UCSD-AML1 (cell line): ENCODE measurements at regions not wholly inside any gene's neighbourhood (a gene's known extent, or its start where the extent isn't known, plus 50 kb on each side); places are given as distances from the start of the nearest gene placed in this dataset.
"Not testable (repeated sequence)": the region's sequence is repeated elsewhere in the genome, so short reads cannot be mapped to it uniquely, and the experiment has no call there.

Source experiments
- DNase-seq: peaks from one replicate; lab custom pipeline; 2025; ENCODE audit not compliant: unreplicated experiment; lab: John Stamatoyannopoulos, UW

DNA sequence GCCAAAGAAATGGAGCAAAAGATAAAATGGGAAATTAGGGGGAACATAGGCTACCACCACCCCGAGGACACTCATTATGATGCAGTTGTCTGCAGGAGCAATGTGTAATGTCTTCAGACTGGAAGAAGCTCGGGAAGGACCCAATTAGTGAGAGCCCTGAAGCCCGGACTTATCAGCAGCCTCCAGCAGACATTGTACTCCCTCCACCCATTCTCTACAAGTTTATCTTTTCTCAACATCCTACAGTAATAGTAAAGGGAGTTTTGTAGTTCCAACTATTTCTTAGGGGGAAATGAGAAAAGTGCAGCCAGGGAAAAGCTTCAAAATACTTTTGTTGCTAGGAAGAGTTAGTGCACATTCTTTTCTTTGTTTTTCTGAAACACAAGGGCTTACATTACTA lies 657.3 kb upstream of the COBL start:
- DNase-seq, result no peak

DNA sequence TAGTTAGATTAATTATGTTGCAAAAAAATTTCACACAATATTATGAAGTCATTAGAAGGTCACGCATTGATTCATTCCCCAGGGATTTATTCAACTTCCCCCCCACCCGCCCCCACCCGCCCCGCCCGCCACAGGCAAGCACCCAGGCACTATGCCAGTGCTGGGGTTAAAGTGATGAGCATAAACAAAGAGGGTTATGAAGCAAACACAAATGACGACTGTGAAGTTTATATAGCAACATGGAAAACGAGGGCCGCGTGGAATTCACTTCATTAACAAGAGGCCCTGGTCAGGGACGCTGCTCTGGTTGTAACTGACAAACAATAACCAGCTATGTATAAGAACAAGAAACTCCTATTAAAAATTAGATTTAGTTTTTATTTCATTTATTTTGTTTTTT lies 656.5 kb upstream of the COBL start:
- no peak for DNase-seq

DNA sequence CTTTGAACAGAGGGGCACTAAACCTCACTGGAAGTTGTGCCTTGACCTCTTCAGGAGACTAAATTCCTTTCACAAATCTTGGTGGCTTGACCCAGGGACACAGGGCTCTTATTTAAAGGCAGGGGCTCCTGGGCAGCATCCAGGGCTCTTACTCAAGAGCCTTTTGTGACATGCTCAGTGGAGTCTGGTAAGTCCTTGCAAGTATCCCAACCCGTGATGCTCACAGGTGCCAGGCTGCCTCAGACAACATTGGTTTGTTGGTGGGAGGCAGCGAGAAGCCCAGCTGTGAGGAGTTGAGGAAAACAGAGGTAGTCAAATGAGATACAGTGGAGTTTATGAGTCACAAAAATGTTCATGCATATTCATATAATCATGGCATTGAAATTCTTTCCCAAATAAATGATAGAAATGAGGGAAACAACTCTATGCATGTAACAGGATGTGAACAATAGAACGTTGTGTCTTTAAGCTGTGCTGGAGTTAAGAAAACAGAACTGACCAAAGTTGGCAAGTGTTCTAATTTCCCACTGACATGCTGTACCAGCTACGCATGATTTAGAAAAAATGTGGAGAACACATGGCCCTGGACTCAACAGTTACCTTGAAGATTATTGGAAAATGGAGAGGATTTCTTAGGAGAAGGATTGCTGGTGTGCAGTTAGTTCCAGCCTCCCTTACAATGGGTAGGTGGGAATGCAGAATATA lies 654.5 kb upstream of the COBL start:
- no peak for DNase-seq

DNA sequence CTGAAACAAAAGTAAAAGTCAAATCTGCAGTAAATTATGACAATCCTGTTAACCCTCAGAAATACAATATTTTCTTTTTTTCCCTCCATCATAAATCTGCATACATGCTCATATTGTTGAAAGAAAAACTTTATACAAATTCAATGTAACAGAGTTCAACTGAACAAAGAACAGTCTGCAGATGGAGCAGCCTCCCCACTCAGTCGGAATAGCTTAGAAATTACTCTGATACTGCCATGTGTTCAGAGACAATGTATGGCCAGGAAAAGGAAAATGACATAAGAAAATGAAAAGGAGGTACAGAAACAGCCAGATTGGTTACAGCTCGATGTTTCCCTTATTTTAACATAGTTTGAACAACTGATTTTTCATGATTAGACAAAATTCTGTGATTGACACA lies 651.9 kb upstream of the COBL start:
- no peak for DNase-seq

DNA sequence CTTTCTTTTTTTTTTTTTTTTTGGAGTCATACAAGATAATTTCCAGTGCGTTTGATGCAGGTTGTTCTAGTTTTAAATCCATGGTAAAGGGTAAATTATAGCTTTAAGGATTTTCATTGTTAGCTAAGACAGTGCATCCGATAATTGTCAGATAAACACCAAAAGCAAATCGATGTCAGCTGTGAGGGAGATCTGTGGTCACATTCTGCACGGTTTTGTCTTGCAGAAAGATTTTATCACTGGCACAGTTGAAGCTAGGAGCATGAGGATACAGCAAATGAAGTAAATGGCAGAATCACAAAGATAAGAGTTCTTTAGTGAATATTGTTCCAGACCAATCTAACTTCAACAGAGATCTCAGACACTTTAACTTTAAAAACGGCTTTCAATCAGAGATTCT lies 648.8 kb upstream of the COBL start:
- no peak for DNase-seq

DNA sequence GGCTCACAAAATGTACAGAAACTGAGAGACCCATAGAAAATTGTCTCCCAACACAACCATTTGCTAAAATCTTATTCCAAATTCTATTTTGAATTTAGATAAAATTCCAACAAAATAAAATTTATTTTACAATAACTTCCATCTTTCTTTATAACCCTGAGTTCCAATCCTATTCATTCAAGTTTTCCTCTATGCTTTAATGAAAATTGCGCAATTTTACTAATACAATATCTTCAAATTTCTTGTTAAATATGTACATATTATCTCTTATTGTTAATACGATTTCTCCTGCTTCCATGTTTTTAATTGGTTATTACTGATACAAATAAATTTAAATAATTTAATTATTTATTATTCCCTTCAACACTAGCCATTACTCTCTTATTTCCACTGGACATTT lies 645.2 kb upstream of the COBL start:
- DNase-seq, result no peak

DNA sequence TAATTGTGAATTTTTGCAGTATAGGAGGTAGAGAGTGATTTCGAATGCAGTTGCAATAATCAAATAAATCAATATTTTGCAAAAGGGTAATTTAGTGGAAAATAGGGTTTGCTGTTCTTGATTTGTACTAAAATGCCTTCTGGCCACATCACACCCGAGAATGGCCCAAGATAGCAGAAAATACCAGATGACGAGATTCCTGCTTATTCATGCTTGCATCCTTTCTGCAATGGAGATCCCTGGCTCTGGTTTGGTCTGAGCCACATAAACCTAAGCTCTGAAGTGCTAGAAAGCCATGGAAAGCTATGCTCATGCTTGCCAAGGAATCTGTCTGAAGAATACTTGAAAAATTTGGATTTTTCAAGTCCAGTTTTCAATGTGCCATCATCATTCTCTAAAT lies 634.2 kb upstream of the COBL start:
- DNase-seq, result no peak

DNA sequence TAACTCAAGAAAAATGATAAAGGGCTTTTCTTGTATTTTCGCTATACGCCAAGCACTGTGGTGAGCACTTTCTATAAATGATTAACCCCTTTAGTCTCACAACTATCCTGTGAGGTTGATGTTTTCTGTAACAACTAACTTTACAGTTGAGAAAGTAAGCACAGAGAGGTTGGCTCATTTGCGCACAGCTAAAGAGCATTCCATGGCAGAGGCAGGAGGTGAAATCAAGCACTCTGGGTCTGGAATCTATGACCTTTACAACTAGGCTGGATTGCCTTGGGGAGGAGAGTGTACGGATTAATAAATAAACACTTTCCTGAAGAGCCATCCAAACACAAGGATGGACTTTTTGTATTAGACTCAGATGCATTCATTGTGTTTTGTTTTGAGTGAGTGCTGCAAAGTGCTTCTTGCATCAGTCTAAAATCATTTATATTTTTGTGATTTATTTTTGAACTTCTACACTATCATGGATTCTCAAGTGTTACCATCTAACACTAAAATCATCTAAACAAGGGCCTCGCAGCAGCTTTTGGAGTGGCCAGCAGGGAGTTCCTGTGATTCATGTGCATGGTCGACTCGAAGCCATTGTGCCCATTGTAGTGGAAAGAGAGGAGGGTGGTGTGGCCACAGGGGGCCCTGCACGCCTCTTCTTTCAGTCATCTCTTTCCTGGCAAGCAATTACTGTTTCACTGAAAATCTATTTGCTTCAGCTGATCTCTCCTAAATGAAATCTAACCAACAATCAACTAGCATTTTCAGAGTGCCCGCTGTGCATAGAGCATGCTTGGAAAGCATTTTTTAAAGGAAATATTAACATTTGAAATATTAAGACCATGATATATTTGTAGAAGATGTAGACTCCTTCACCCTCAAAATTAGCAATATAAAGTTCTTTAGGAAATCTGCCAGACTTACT lies 633.4 kb upstream of the COBL start:
- DNase-seq, result no peak

DNA sequence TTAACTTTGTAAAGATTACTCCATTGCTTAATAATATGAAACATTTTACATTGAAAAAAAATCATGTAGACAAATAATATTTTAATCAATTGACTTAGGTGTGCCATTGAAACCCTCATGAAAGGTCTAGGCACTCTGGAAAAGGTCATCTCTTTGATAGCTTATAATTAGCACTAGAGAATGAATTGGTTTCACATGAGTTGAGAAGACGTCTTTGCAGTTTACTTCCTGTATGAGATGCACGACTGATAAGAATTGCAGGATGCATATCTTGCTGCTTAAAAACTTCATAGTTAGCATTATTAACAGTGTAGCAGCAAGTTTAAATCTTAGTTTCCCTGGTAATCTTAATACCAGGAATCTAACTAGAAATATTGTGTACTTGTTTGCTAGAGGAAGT lies 614.2 kb upstream of the COBL start:
- DNase-seq, result no peak

DNA sequence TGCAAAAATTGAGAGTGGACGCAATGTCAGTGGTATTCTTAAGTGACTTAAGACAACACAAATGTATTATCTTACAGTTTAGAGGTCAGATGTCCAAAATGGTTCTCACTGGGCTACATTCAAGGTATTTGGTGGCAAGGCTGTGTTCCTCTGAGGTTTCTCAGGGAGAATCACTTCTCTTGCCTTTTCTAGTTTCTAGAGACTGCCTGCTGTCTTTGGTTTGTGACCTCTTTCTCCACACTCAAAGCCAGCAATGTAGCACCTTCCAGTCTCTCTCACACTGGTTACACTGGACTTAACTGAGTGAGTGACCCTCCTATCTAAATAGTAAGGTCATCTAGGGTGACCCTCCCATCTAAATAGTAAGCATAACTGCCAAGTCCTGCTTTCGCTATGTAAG lies 613.2 kb upstream of the COBL start:
- no peak for DNase-seq

DNA sequence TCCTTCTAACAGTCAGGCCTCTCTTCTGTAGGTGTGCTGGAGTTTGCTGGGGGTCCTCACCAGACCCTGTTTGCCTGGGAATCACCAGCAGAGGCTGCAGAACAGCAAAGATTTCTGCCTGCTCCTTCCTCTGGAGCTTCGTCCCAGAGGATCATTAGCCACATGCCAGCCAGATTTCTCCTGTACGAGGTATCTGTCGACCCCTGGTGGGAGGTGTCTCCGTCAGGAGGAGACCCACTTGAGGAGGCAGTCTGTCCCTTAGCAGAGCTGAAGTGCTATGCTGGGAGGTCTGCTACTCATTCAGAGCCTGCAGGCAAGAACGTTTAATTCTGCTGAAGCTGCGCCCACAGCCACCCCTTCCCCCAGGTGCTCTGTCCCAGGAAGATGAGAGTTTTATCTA lies 611.1 kb upstream of the COBL start:
- DNase-seq, result no peak

DNA sequence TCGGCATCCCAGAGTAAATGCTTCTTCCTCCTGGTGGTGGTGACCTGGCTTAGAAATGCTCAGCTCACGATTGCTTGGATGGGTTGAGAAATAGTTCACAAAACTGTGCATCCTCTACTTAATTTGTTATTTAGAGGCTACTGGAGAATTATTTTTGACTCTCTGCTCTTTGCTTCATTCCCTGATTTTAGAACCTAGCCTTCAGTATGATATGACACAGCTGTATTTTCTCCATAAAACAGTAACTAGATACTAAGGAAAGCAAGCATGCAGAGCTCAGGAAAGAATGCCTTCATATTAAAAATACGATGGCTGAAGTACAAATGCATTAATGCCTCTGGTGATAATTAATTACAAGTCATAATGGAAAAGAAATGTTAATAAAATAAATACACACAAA lies 602.0 kb upstream of the COBL start:
- DNase-seq, result no peak

DNA sequence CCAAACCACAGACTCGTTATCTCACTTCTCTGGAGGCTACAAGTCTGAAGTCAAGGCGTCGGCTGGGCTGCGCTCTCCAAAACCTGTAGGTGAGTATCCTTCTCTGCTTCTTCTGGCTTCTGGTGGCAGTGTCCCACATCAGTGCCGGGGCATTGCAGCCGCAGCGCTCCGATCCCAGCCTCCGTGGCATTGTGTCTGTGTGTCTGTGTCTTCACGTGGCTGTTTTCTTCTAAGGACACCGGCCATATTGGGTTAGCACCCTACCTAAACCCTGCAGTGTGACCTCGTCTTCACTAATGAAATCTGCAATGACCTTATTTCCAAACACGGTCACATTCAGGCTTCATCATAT lies 584.9 kb upstream of the COBL start:
- no peak for DNase-seq

DNA sequence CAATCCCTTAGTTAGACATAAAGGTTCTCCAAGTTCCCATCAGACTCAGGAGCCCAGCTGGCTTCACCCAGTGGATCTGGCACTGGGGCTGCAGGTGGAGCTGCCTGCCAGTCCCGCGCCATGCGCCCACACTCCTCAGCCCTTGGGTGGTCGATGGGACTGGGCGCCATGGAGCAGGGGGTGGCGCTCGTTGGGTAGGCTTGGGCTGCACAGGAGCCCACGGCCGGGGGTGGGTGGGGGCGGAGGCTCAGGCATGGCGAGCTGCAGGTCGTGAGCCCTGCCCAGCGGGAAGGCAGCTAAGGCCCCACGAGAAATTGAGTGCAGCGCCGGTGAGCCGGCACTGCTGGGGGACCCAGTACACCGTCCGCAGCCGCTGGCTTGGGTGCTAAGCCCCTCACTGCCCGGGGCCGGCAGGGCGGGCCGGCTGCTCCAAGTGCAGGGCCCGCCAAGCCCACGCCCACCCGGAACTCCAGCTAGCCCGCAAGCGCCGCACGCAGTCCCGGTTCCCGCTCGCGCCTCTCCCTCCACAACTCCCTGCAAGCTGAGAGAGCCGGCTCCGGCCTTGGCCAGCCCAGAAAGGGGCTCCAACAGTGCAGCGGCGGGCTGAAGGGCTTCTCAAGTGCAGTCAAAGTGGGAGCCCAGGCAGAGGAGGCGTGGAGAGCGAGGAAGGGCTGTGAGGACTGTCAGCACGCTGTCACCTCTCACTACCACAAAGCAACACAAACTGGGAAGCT lies 584.3 kb upstream of the COBL start:
- not testable (repeated sequence) for DNase-seq

DNA sequence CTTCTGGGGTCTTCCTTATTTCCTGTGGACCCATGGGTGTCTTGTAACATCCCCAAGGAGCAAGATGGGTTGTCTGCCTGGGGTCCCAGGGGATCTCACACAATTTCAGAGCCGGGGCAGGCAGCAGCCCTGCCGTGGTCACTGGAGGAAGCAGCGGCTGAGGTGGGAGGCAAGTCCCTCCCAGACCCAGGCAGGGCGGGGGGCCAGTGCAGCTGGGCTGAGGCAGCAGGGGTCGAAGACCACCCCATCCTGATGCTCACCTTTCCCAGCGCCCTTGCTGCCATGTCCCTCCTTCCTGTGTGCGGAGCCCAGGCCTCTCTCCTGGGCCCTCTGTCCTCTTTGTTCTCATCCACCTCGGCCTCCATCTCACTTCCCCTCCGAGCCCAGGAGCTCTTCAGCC lies 583.0 kb upstream of the COBL start:
- DNase-seq, result no peak

DNA sequence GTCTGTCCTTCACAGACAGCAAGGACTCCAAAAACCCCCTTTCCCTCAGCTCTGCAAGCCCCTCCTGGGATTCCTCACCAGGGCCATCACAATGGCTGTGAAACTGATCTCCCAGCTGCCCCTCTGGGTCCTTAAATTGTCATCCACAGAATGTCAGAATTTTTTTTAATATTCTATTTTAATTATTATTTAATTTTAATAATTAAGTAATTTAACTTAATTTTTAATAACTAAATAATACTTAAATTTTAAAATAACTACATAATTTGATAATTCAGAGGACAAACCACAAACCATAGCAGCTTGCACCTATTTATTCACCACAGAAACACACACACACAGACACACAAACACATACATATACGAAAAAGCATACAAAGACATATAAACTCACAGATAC lies 565.8 kb upstream of the COBL start:
- DNase-seq, result no peak

DNA sequence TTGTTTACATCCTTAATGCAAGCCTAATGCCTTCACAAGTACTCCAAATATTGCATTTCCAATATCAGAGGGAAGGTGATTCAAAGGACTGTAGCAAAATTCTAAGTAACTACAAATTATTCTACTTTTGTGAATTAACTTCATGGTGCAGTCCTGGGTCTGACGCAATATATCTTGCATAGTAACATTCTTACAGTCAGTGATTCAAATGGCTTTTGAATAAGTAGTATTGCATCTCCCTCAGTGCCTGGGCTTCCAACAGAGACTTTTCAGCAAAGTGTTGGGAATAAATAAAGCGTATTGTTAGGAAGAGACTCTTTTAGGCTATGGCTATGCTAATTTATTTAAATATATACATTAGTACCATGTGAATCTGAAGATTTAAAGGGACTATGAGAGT lies 564.7 kb upstream of the COBL start:
- DNase-seq, result no peak

DNA sequence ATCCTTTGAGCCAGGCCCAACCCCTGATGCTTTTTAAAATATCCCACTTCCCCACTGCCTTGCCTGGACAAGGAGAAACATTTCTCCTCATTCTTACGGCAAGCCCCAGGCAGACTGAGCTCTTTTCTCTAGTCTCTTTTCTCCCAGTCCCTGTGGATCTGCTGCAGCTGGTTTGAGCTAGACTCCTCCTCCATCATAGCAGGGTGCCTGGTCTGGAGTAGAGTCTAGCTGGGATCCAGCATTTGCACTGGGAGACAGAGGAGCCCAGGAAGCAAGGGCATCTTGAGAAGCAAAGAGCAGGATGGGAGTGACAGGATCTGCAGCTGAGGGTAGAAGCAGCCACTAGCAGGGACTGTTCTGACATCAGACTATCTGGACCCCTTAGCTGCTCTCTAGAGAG lies 562.3 kb upstream of the COBL start:
- DNase-seq, result no peak

DNA sequence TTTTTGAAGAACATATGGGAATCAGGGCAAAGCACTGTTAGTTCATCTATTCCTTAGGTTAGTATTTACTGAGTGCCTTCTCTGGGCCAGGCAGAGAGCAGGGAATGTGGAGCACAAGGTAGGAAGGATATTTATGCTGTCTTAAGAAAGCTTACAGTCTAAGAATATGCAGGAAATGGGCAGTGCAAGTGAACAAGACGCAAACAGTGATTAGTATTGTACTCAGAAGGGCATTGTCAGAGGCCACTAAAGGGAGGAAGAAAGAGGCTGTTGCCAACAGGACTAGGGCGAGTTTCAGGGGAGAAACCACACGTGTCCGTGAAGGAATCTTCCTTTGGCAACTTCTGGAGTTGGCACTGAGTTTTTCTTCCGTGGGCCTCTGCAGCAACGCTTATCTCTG lies 552.8 kb upstream of the COBL start:
- no peak for DNase-seq

DNA sequence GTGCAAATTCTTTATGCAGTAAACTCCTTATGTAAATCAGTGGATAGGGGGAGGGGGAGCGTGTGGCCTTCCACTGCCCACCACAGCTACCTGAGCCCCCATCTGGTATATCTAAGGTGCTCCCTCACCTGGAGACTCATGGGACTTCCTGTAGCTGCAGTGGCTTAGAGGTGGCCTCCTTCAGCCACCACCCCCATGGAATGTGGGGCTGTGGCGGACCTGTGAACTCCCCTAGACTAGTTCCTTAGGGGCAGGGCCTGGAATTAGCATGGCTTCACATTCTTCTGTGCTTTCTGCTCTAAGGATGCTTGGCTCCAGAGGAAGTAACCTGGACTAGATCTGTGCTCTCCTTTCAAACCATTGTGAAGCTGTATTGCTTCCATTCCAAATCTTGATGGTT lies 550.5 kb upstream of the COBL start:
- no peak for DNase-seq

DNA sequence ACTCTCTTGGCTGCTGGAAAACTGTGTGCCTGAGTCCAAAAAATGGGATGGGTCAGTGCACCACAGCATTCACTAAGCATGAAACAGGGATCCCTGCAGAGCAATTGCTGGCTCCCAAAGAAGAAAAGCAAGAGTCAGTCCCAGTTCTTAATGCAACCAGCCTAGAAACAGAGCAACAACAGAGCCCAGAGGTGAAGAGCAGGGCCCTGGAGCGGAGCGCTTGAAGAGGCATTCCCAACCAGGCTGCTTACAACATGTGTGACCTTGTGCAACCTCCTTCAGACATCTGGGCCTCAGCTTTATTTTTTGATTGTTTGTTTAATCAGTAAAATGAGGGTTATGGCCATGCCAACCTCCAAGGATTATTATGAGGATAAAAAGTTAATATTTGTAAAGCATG lies 543.7 kb upstream of the COBL start:
- no peak for DNase-seq

DNA sequence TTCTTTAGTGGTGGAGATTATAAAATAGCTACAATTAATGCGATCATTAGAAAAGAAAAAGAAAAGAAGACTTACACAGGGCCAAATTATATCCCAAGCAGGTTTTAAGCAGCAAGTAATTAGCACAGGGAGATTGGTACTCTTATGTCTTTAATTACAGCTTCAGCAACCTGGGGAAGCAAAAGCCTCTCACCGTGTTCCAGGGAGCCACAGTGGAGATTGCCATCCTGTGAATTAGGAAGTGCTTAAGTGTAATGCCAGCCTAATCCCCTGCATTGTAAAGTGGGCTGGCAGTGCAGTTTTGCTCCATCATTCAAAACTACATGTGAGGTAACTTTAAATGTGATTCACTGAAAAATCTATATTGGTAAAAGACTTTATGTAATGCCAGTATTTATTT lies 533.5 kb upstream of the COBL start:
- no peak for DNase-seq
